Dermis blood vessel endothelial cell (primary cell): ENCODE measurements at regions not wholly inside any gene's neighbourhood (a gene's known extent, or its start where the extent isn't known, plus 50 kb on each side); places are given as distances from the start of the nearest gene placed in this dataset.
"Not testable (repeated sequence)": the region's sequence is repeated elsewhere in the genome, so short reads cannot be mapped to it uniquely, and the experiment has no call there.

Source experiments
- DNase-seq: peaks from one replicate; pipeline ENCODE4 v3.0.0; 2010

- DNase-seq: no peak
Observed at GRCh38 chrX:95823796-95824195, 860.8 kb upstream of the DIAPH2 start.

GRCh38 chrX:95835223-95835622 is 849.4 kb upstream of the DIAPH2 start:
- no peak for DNase-seq

GRCh38 chrX:95836517-95836916 is 848.1 kb upstream of the DIAPH2 start:
- DNase-seq: no peak

DNA sequence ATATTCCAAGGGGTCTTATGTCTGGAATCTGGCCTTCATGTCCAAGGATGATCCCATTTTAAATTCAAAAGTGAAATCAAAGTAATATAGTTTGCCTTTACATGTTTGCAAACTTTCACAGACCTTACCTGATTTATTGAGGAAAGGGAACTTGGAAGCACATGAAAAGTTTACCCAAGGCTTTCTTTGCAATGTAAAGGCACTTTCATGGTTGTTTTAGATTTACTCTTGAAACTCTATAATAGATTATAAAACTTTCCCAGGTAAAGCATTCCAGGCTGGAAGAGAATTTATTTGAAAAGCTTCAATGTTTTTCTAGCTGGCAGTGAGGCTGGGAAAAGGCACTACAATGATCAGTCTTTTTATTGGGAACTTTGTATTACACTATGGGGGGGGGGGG is 842.8 kb upstream of the DIAPH2 start:
- DNase-seq: no peak

DNA sequence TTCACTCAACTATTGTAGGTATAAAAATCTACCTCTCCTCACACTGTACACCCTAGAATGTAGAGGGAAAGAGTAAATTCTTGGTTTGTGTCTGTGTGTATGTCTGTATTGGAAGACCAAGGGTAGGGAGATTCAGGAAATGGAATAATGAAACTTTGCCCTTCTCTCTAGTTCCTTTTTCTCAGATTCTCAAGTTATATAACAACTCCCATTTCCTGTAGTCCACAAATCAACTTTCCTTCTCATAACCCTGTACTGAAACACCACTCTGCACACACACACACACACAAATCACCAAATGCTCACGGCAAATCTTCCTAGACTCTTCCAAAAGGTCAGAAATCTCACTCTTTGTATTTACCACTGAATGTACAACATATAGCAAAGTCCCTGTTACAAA is 824.5 kb upstream of the DIAPH2 start:
- no peak for DNase-seq

DNA sequence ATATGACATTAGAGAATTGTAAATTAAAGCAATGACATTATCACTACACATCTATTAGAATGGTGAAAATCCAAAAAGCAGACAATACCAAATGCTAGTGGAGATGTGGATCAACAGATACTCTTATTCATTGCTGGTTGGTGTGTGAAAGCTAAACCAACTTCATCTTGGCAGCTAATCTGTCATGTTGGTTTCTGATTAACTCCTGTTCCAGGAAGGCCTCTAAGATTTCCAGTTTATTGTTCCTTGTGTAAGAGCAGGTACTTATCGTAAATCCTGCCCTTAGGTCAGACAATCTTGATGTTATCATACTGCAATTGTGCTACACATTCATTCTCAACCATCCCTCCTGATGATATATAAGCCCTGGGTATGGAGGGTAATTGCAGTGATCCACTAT is 809.0 kb upstream of the DIAPH2 start:
- DNase-seq: no peak

GRCh38 chrX:95878874-95879273 is 805.8 kb upstream of the DIAPH2 start:
- no peak for DNase-seq

DNA sequence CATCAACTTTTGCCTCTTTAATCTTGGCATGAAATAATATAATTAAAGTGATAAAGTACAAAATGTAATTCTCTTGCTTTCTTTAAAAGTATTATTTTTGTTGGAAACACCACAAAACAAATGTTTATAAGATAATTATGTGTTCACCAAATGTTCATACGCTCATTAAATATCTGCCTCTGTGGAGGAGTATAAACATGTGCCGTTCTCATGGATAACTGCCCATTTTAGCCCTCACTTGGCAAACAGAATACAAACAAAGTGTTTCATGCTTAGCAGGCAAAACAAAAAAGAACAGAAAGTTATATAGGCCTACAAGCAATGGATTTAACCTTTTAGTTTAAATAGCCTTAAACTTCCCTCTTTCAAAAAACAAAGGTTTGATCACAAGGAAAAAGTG is 800.5 kb upstream of the DIAPH2 start:
- DNase-seq: no peak

GRCh38 chrX:95885074-95885473 is 799.6 kb upstream of the DIAPH2 start:
- DNase-seq: peak; percentile 5

DNA sequence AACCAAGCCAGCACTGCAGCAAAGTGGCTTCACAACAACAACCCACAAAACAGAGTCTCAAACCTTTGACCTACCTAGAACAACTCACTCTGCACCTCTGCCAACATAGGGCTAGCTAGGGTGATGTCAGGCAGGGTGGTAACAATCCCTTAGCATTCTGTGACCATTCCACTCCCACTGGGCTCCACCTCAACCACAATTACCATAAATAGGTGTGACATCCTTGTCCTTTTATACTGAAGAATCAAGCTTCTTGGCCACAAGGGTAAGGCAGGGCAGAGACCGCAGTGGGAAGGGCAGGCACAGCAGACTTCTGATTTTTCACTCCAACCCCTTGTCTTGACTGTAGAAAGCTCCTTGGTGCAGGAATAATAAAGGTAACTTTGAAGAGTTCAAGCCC is 795.4 kb upstream of the DIAPH2 start:
- DNase-seq: no peak

GRCh38 chrX:95893636-95894035 is 791.0 kb upstream of the DIAPH2 start:
- DNase-seq: no peak

DNA sequence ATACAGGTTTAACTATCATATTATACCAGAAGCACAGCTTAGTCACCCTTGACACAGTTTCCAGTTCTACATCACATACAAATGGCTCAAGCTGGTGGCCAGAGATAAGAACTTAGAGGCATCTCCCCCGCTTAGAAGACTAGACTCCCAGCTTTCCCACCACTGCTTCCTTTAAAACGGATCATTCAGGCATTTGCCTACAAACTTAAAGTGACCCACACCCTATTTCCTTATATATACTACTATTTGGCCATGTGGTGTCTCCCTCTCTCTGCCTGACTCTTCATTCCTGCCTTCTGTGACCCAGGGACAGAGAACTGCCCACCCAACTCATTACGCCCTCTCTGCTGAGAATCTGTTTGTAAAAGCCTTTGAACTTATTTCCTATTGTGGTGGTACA is 781.2 kb upstream of the DIAPH2 start:
- DNase-seq: peak; percentile 34

- DNase-seq: peak; percentile 0
Observed at GRCh38 chrX:95903975-95904374, 780.7 kb upstream of the DIAPH2 start.

DNA sequence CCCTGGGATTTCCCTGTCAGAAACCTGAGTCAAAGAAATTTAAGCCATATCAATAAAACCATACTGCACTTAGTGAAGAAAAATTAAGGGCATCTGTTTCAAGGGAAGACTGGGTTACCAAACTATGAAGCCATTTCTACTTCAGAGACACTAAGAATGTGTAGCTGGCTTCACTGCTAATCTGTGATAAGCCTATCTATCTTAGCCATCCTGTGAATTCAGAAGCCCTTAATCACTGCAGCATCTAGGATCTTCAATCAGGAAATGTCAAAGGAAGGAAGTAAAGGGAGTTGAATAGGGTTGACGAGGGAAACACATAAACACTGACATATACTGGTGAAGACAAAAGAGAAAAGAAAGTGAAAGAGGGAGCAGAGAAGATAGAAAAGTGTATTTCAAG is 777.6 kb upstream of the DIAPH2 start:
- DNase-seq: peak; percentile 7

DNA sequence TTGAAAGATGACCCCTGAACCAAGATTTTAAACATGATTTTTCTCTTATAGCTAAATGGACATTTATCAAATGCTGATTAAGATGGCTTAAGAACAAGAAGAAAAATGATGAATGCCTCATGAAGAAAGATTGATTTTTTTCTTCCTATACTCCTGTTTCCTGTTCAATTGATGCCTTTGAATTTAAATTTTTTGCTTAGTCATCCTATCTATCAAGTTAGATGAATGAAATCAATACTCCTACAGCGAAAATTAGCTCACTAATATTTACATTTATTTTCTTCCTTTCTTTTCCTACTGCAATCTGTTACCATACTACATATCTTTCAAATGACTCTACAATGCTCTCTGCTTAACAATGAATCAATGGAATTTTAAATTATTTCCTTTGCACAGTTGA is 773.6 kb upstream of the DIAPH2 start:
- DNase-seq: no peak

DNA sequence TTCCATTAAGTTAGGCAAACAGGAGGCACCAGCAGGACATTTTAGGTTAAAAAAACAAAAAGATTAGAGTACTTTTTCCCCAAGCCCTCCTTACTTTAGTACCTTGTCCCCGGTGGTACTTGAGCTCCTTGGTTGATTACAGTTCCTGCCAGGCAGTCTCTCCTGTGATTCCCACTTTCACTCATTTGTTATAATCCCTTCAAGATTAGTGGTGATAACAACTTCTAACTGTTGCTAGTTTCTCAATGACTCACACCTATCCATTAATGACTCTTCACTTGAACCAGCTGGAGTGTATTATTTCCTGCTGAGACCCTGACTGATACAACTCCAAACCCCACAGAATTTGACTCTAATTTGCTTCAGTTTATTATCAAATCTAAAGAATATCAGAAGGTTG is 765.0 kb upstream of the DIAPH2 start:
- no peak for DNase-seq

GRCh38 chrX:95945528-95945927 is 739.1 kb upstream of the DIAPH2 start:
- no peak for DNase-seq

DNA sequence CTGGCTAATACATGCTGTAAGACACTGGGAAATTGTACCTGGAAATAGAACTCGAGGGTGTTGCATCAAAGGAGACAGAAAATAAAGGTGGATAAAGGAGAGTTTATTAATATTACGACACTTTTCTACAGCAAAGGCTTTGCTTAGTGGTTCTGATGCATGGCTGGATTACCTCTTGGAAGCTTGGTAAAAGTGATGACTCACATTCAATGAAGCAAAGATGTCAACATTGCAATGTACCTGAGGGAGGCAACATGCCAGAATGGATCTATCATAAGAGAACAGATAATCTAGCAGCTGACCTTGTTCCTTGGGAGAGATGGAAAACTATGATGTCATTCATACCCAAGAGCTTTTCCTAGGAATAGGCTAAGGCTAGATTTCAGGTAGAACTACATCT is 735.1 kb upstream of the DIAPH2 start:
- no peak for DNase-seq

- no peak for DNase-seq
Observed at GRCh38 chrX:95950679-95951078, 734.0 kb upstream of the DIAPH2 start.

GRCh38 chrX:95953564-95953963 is 731.1 kb upstream of the DIAPH2 start:
- DNase-seq: no peak

- DNase-seq: no peak
Observed at GRCh38 chrX:95956745-95957144, 727.9 kb upstream of the DIAPH2 start.

GRCh38 chrX:95973456-95974095 is 711.1 kb upstream of the DIAPH2 start:
- DNase-seq: not testable (repeated sequence)

- no peak for DNase-seq
Observed at GRCh38 chrX:95974096-95974470, 710.6 kb upstream of the DIAPH2 start.

DNA sequence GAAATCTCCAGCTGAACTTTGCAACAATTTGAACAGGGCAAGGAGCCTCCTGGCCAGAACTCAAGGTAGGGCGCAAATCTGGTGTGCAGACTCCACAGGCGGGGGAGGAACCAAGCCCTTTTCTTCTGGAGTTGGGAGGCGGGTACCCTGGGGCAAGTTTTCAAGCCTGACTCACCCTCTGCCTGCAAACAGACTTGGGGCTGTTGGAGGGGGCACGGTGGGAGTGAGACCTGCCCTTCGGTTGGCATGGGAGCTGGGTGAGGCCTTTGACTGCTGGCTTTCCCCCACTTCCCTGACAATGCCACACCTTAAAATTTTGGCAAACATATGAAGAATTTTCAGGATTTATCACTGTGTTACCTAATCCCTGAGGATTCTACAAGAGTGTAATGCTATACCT is 709.8 kb upstream of the DIAPH2 start:
- no peak for DNase-seq

- no peak for DNase-seq
Observed at GRCh38 chrX:95995583-95995982, 689.1 kb upstream of the DIAPH2 start.

DNA sequence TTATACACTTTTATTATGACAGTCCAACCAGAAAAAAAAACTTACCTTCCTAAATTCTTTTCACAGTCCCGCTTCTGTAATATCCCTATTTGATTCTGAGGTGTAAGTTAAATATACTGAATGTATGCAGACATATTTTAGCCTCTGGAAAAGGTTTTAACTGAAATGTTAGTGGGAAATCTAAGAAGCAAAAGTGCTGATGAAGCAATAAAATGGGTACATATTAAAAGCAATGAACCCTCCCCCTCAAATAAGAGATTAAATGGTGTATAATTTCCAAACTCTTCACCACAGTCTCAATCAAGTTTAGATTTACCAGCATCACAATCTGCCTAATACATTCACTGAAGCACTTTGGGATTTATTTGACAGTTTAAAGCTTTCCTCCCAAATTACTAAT is 688.3 kb upstream of the DIAPH2 start:
- DNase-seq: no peak
